ENCODE measurements at regions not wholly inside any gene's neighbourhood (a gene's known extent, or its start where the extent isn't known, plus 50 kb on each side); places are given as distances from the start of the nearest gene placed in this dataset.

GRCh38 chrX:121781991-121782390 lies 734.6 kb downstream of the GLUD2 start:
- Histone ChIP-seq H3K27me3 (ENCODE audit: control insufficient read depth in 1 of 2, insufficient read depth in 2 of 2, low read length in 2 of 2) (no peaks in the 10 kb centered on the region), H3K36me3 (ENCODE audit: insufficient read depth, low read length) (no peaks in the 10 kb centered on the region), H3K27ac (ENCODE audit: low read depth in 1 of 2, low read length in 2 of 2) (no peak overlapping the region), H3K4me3 (ENCODE audit: low read length) (no peak overlapping the region), H3K9me3 (ENCODE audit: control insufficient read depth in 1 of 2, insufficient read depth in 1 of 2, low read length in 2 of 2) (no peaks in the 10 kb centered on the region), H3K4me1 (ENCODE audit: insufficient read depth, low read length) (no peaks in the 10 kb centered on the region)
- H3K9me3 Mint-ChIP-seq: no peaks in the 10 kb centered on the region
- H3K27me3 Mint-ChIP-seq: no peaks in the 10 kb centered on the region
- ATAC-seq (ENCODE audit: poor library complexity) (no peak), DNase-seq (no peak)
- H3K4me1 Mint-ChIP-seq (ENCODE audit: low read depth): no peaks in the 10 kb centered on the region
- TF ChIP-seq CTCF (IDR thresholded peaks at IDR 0.05): no peak
- POLR2A ChIA-PET: no interaction called here
- no peaks in the 10 kb centered on the region for H3K36me3 Mint-ChIP-seq (ENCODE audit: low read depth)
- no peak overlapping the region for H3K27ac Mint-ChIP-seq
- intact Hi-C loops (cut with DNase I, micrococcal nuclease): no loop called here
- CTCF ChIA-PET: no interaction called here
- no peak overlapping the region for H3K4me3 Mint-ChIP-seq

- no peaks in the 10 kb centered on the region for H3K36me3 Mint-ChIP-seq (ENCODE audit: low read depth)
- ChIA-PET POLR2A (no interaction called here), CTCF (no interaction called here)
- intact Hi-C loops (cut with DNase I, micrococcal nuclease): no loop called here
- ATAC-seq (ENCODE audit: poor library complexity) (no peak), DNase-seq (no peak)
- H3K4me1 Mint-ChIP-seq (ENCODE audit: low read depth): no peaks in the 10 kb centered on the region
- no peaks in the 10 kb centered on the region for H3K9me3 ChIP-seq (ENCODE audit: control insufficient read depth in 1 of 2, insufficient read depth in 1 of 2, low read length in 2 of 2)
- no peaks in the 10 kb centered on the region for H3K36me3 ChIP-seq (ENCODE audit: insufficient read depth, low read length)
- no peak overlapping the region for H3K4me3 Mint-ChIP-seq
- no peak overlapping the region for H3K4me3 ChIP-seq (ENCODE audit: low read length)
- no peak for TF ChIP-seq CTCF (IDR thresholded peaks at IDR 0.05)
- no peaks in the 10 kb centered on the region for H3K4me1 ChIP-seq (ENCODE audit: insufficient read depth, low read length)
- no peaks in the 10 kb centered on the region for H3K27me3 Mint-ChIP-seq
- H3K27ac ChIP-seq (ENCODE audit: low read depth in 1 of 2, low read length in 2 of 2): no peak overlapping the region
- H3K9me3 Mint-ChIP-seq: no peaks in the 10 kb centered on the region
- H3K27ac Mint-ChIP-seq: no peak overlapping the region
- H3K27me3 ChIP-seq (ENCODE audit: control insufficient read depth in 1 of 2, insufficient read depth in 2 of 2, low read length in 2 of 2): no peaks in the 10 kb centered on the region
Observed at GRCh38 chrX:121782544-121782943, 735.1 kb downstream of the GLUD2 start.

- Histone ChIP-seq H3K4me1 (ENCODE audit: insufficient read depth, low read length) (no peaks in the 10 kb centered on the region), H3K9me3 (ENCODE audit: control insufficient read depth in 1 of 2, insufficient read depth in 1 of 2, low read length in 2 of 2) (no peaks in the 10 kb centered on the region), H3K27ac (ENCODE audit: low read depth in 1 of 2, low read length in 2 of 2) (no peak overlapping the region), H3K4me3 (ENCODE audit: low read length) (no peak overlapping the region), H3K36me3 (ENCODE audit: insufficient read depth, low read length) (no peaks in the 10 kb centered on the region), H3K27me3 (ENCODE audit: control insufficient read depth in 1 of 2, insufficient read depth in 2 of 2, low read length in 2 of 2) (no peaks in the 10 kb centered on the region)
- CTCF ChIA-PET: no interaction called here
- ATAC-seq (ENCODE audit: poor library complexity): no peak
- Mint-ChIP-seq H3K9me3 (no peaks in the 10 kb centered on the region), H3K27me3 (no peaks in the 10 kb centered on the region), H3K4me3 (no peak overlapping the region), H3K36me3 (ENCODE audit: low read depth) (no peaks in the 10 kb centered on the region), H3K27ac (no peak overlapping the region), H3K4me1 (ENCODE audit: low read depth) (no peaks in the 10 kb centered on the region)
- TF ChIP-seq CTCF (IDR thresholded peaks at IDR 0.05): no peak
- intact Hi-C loops (cut with DNase I, micrococcal nuclease): no loop called here
- POLR2A ChIA-PET: no interaction called here
- no peak for DNase-seq
Observed at GRCh38 chrX:121782976-121783375, 735.6 kb downstream of the GLUD2 start.
